GM23248 (cell line): ENCODE measurements at regions not wholly inside any gene's neighbourhood (a gene's known extent, or its start where the extent isn't known, plus 50 kb on each side); places are given as distances from the start of the nearest gene placed in this dataset.

ENCODE experiments used
- DNase-seq: peaks from one replicate; pipeline ENCODE4 v3.0.0-alpha.2; 2015
- H2AFZ ChIP-seq: fragments of 200-600 bp; sonication (generic); 2 replicates; pipeline ENCODE4 v1.6.1; 2016; ENCODE audit warnings: antibody characterized with exemption
- H3F3A ChIP-seq: fragments of 200-600 bp; sonication (generic); 2 replicates; pipeline ENCODE4 v1.6.1; 2016; ENCODE audit warnings: mild to moderate bottlenecking, antibody characterized with exemption, mixed run types; ENCODE audit not compliant: insufficient read depth
- H3K27ac ChIP-seq: fragments of 200-600 bp; sonication (generic); 2 replicates; pipeline ENCODE4 v1.5.1; 2016; ENCODE audit warnings: mild to moderate bottlenecking
- H3K27me3 ChIP-seq: fragments of 200-600 bp; sonication (generic); replicated peaks from 2 replicates; pipeline ENCODE4 v1.6.1; 2016; ENCODE audit warnings: mild to moderate bottlenecking; ENCODE audit not compliant: insufficient read depth
- H3K36me3 ChIP-seq: fragments of 200-600 bp; sonication (generic); 2 replicates; pipeline ENCODE4 v1.6.1; 2016; ENCODE audit warnings: low read depth, mild to moderate bottlenecking
- H3K4me1 ChIP-seq: fragments of 200-600 bp; sonication (generic); 2 replicates; pipeline ENCODE4 v1.6.1; 2016; ENCODE audit warnings: mild to moderate bottlenecking; ENCODE audit not compliant: insufficient read depth
- H3K4me2 ChIP-seq: fragments of 200-600 bp; sonication (generic); one replicate; pipeline ENCODE4 v1.6.1; 2016; ENCODE audit warnings: mild to moderate bottlenecking; ENCODE audit not compliant: unreplicated experiment
- H3K4me3 ChIP-seq: fragments of 200-600 bp; sonication (generic); 2 replicates; pipeline ENCODE4 v1.5.1; 2016; ENCODE audit warnings: mild to moderate bottlenecking
- H3K79me2 ChIP-seq: fragments of 200-600 bp; sonication (generic); 2 replicates; pipeline ENCODE4 v1.6.1; 2016; ENCODE audit warnings: mild to moderate bottlenecking; ENCODE audit not compliant: insufficient read depth
- H3K9ac ChIP-seq: fragments of 200-600 bp; sonication (generic); 2 replicates; pipeline ENCODE4 v1.6.1; 2016; ENCODE audit warnings: mild to moderate bottlenecking
- H3K9me2 ChIP-seq: fragments of 200-600 bp; sonication (generic); 2 replicates; pipeline ENCODE4 v1.6.1; 2016; ENCODE audit warnings: mixed run types, mild to moderate bottlenecking, moderate library complexity; ENCODE audit not compliant: insufficient read depth
- H3K9me3 ChIP-seq: fragments of 200-600 bp; sonication (generic); one replicate; pipeline ENCODE4 v1.6.1; 2017; ENCODE audit warnings: low read depth
- H4K20me1 ChIP-seq: fragments of 200-600 bp; sonication (generic); 2 replicates; pipeline ENCODE4 v1.6.0; 2016; ENCODE audit not compliant: insufficient read depth
- EZH2 ChIP-seq: fragments of 200-600 bp; sonication (generic); IDR thresholded peaks from 2 replicates; pipeline ENCODE4 v1.6.1; 2018; ENCODE audit warnings: antibody characterized with exemption, mild to moderate bottlenecking; ENCODE audit not compliant: insufficient read depth, poor library complexity, severe bottlenecking
- EZH2phosphoT487 ChIP-seq: fragments of 200-600 bp; sonication (generic); IDR thresholded peaks from 2 replicates; pipeline ENCODE4 v1.6.1; 2018; ENCODE audit warnings: antibody characterized with exemption, moderate library complexity, mild to moderate bottlenecking, low read depth; ENCODE audit not compliant: insufficient read depth
- WGBS, 2 experiments: methylation state at CpG; one replicate each; pipeline ENCODE4 v1.1.6; 2015 to 2017; ENCODE audit warnings: low lambda C conversion rate in 2 of 2, low coverage in 1 of 2; ENCODE audit errors: missing lambda C conversion rate in 2 of 2; 5-methylcytosine and 5-hydroxymethylcytosine counted together
- in situ Hi-C: fragments of 300-500 bp; cut with MboI; formaldehyde crosslinking; loops from 2 replicates; pipeline ENCODE4 v1.15.0; 2020

DNA sequence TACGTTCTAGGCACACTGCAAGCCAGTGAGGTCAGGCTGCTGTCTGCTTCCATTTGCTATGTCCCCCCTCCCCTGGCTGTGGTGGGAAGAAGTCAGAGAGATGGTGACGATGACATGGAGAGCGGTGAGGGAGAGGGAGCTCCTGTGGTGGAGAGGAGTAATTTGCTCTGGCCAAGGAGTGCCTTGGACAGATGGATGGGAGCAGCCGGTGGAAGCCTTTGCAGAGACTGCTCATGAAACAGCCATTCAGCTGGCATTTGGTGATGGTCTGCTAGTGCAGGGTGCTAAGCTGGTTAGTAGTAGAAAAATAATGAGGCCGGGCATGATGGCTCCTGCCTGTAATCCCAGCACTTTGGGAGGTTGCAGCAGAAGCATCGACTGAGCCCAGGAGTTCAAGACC, 124.1 kb downstream of the FHDC1 start:
- H3K27me3 ChIP-seq: peaks cover 41% of the 10 kb centered on the region; the same call in 1 of the 2 replicates
- H4K20me1 ChIP-seq: no peaks in the 10 kb centered on the region
- no peaks in the 10 kb centered on the region for H3K9me2 ChIP-seq
- in situ Hi-C loops: no loop called here
- no peaks in the 10 kb centered on the region for H3K36me3 ChIP-seq
- no peaks in the 10 kb centered on the region for H3K79me2 ChIP-seq
- no peaks in the 10 kb centered on the region for H3F3A ChIP-seq
- H3K27ac ChIP-seq: no peak overlapping the region
- H3K4me1 ChIP-seq: no peaks in the 10 kb centered on the region
- H3K4me3 ChIP-seq: no peak overlapping the region
- no peaks in the 10 kb centered on the region for H3K9me3 ChIP-seq
- DNase-seq: no peak
- H2AFZ ChIP-seq: no peak overlapping the region
- WGBS, 2 experiments: 32% methylated on average over 6 of the region's 6 CpGs
- no peak overlapping the region for H3K9ac ChIP-seq
- TF ChIP-seq EZH2: no peak
- no peak for TF ChIP-seq EZH2phosphoT487
- H3K4me2 ChIP-seq: no peak overlapping the region

DNA sequence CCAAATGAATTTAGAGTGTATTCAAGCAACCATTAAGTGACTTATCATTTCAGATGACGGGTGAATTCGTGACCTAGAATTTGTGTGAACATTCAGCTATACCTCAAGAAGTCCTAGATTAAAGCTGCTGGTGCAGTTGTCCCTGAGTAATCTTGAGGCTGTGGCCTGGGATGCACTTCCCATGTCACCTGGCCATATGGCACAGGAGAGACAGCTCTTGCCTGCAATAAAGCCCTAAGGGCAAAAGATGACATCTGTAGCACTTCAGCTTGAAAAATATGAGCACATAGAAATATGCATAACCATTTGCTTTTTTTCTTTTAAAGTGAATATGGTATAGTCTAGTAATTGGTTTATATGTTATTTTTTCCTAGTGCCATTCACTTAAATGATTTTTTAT, 125.8 kb downstream of the FHDC1 start:
- H3F3A ChIP-seq: no peaks in the 10 kb centered on the region
- H4K20me1 ChIP-seq: no peaks in the 10 kb centered on the region
- H3K36me3 ChIP-seq: no peaks in the 10 kb centered on the region
- 66 to 79% methylated on average over 2 of the region's 2 CpGs for WGBS, 2 experiments
- in situ Hi-C loops: no loop called here
- no peak overlapping the region for H3K9ac ChIP-seq
- no peak overlapping the region for H3K4me3 ChIP-seq
- H3K27me3 ChIP-seq: peaks cover 25% of the 10 kb centered on the region; the same call in 1 of the 2 replicates
- H3K4me2 ChIP-seq: no peak overlapping the region
- no peak overlapping the region for H3K27ac ChIP-seq
- DNase-seq: no peak
- no peaks in the 10 kb centered on the region for H3K4me1 ChIP-seq
- no peaks in the 10 kb centered on the region for H3K79me2 ChIP-seq
- TF ChIP-seq EZH2: no peak
- no peak for TF ChIP-seq EZH2phosphoT487
- H3K9me2 ChIP-seq: no peaks in the 10 kb centered on the region
- no peaks in the 10 kb centered on the region for H3K9me3 ChIP-seq
- no peak overlapping the region for H2AFZ ChIP-seq

DNA sequence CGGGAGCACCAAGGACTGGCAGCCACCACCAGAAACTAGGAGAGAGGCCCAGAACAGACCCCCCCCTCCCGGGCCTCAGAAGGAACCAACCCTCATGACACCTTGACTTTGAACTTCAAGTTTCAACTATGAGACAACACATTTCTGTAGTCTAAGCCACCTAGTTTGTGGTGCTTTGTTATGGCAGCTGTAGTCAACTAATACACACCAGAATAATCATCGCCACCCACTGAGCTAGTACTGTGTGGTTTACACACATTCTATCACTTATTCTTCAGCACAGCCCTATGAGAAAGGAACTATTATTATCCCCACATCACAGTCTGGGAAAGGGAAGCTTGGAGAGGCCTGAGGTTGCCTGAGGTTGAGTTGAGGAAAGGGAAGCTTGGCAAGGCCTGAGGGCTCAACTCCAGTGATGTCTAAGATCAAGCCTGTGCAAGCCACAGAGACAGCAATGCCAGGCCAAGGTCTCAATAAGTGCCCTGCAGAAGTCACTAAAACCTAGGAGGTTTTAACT, 126.6 kb downstream of the FHDC1 start:
- Histone ChIP-seq H3K9me2 (no peaks in the 10 kb centered on the region), H3K4me1 (no peaks in the 10 kb centered on the region), H3K27ac (no peak overlapping the region), H3K79me2 (no peaks in the 10 kb centered on the region), H3K4me2 (no peak overlapping the region), H3K9ac (no peak overlapping the region), H3K9me3 (no peaks in the 10 kb centered on the region), H4K20me1 (no peaks in the 10 kb centered on the region), H3F3A (no peaks in the 10 kb centered on the region), H3K4me3 (no peak overlapping the region), H3K36me3 (no peaks in the 10 kb centered on the region), H3K27me3 (peaks cover 20% of the 10 kb centered on the region; the same call in 1 of the 2 replicates), H2AFZ (no peak overlapping the region)
- 80 to 85% methylated on average over 2 to 3 of the region's 3 CpGs for WGBS, 2 experiments
- in situ Hi-C loops: no loop called here
- TF ChIP-seq EZH2phosphoT487 (no peak), EZH2 (no peak)
- no peak for DNase-seq

DNA sequence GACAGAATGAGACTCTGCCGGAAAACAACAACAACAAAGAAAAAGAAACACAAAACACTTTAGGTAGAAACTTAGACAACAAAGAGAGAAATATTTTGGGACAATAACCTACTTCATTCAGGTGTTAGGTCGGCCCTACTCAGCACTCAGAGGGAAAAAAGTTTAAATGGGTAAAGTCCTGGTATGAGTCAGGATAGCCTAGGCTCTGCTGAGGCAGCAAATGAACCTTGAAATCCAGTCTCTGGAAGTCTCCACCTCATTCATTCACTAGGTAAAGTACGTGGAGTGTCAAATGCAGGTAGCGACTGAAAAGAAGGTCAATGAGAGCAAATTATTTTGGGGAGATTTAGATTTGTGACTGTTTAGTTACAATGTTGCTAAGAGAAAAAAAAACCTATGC, 127.4 kb downstream of the FHDC1 start:
- no peak overlapping the region for H2AFZ ChIP-seq
- no peaks in the 10 kb centered on the region for H3F3A ChIP-seq
- no peaks in the 10 kb centered on the region for H4K20me1 ChIP-seq
- no peak overlapping the region for H3K4me3 ChIP-seq
- peaks cover 14% of the 10 kb centered on the region; the same call in 1 of the 2 replicates for H3K27me3 ChIP-seq
- 85 to 87% methylated on average over 4 of the region's 4 CpGs for WGBS, 2 experiments
- no peaks in the 10 kb centered on the region for H3K36me3 ChIP-seq
- no peak for DNase-seq
- no peaks in the 10 kb centered on the region for H3K9me2 ChIP-seq
- no peaks in the 10 kb centered on the region for H3K4me1 ChIP-seq
- H3K79me2 ChIP-seq: no peaks in the 10 kb centered on the region
- no peak overlapping the region for H3K27ac ChIP-seq
- H3K4me2 ChIP-seq: no peak overlapping the region
- H3K9me3 ChIP-seq: no peaks in the 10 kb centered on the region
- no peak for TF ChIP-seq EZH2
- no peak for TF ChIP-seq EZH2phosphoT487
- H3K9ac ChIP-seq: no peak overlapping the region
- in situ Hi-C loops: no loop called here

DNA sequence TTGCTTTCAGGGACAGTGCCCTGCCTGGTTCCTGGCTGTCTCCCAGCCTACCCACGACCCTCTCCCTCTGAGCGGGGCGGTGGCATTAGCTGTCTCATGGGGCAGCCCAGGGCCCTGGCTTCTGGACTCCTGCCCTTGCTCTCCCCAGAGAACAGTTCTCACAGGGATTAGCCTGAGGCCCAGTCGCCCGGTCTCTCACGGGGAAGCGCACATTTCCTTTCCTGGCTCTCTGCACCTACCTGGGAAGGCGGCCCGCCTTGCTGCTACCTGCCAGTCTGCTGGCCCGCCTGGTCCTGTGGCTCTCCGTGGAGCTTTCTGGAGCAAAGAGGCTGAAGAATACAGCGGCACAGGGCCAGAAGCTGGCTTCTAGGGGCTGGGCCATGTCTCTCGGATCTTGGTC, 128.4 kb downstream of the FHDC1 start:
- Histone ChIP-seq H3K36me3 (no peaks in the 10 kb centered on the region), H3K4me2 (no peak overlapping the region), H3K9me3 (no peaks in the 10 kb centered on the region), H3K4me3 (no peak overlapping the region), H3K27me3 (peaks cover 3% of the 10 kb centered on the region; the same call in 1 of the 2 replicates), H3K27ac (no peak overlapping the region), H2AFZ (no peak overlapping the region), H3K4me1 (no peaks in the 10 kb centered on the region), H3F3A (no peaks in the 10 kb centered on the region), H3K9me2 (no peaks in the 10 kb centered on the region), H4K20me1 (no peaks in the 10 kb centered on the region), H3K79me2 (no peaks in the 10 kb centered on the region), H3K9ac (no peak overlapping the region)
- no peak for DNase-seq
- in situ Hi-C loops: no loop called here
- 66 to 75% methylated on average over 11 to 13 of the region's 13 CpGs for WGBS, 2 experiments
- TF ChIP-seq EZH2 (no peak), EZH2phosphoT487 (no peak)
